ENCODE measurements at regions not wholly inside any gene's neighbourhood (a gene's known extent, or its start where the extent isn't known, plus 50 kb on each side); places are given as distances from the start of the nearest gene placed in this dataset.

GRCh38 chr11:105377870-105378269 is 232.0 kb upstream of the GRIA4 start (continued):
- TF ChIP-seq ZNF518A (tag by site-specific recombination; conservative IDR thresholded peaks at IDR 0.05; ENCODE audit: low read depth) (no peak), SALL2 (tag by site-specific recombination; IDR thresholded peaks at IDR 0.05; ENCODE audit: borderline replicate concordance) (no peak), ZNF521 (tag by site-specific recombination; IDR thresholded peaks at IDR 0.05) (no peak), SCRT2 (tag by site-specific recombination; IDR thresholded peaks at IDR 0.05) (no peak)

- CTCF ChIA-PET, result no interaction called here
- H3K4me1 ChIP-seq (ENCODE audit: control insufficient read depth, insufficient read depth, low read length), result no peaks in the 10 kb centered on the region
- TF ChIP-seq ZNF335 (tag by site-specific recombination; conservative IDR thresholded peaks at IDR 0.05) (no peak), ZNF645 (tag by site-specific recombination; IDR thresholded peaks at IDR 0.05) (no peak), ZNF394 (tag by site-specific recombination; IDR thresholded peaks at IDR 0.05; ENCODE audit: borderline replicate concordance) (no peak), ZNF2 (tag by site-specific recombination; IDR thresholded peaks at IDR 0.05) (no peak), ZNF274 (IDR thresholded peaks at IDR 0.05; ENCODE audit: low read length) (no peak), ZNF274 (tag by site-specific recombination; IDR thresholded peaks at IDR 0.05; ENCODE audit: borderline replicate concordance) (no peak), ZFP37 (tag by site-specific recombination; IDR thresholded peaks at IDR 0.05) (no peak), ZNF221 (tag by site-specific recombination; IDR thresholded peaks at IDR 0.05; ENCODE audit: borderline replicate concordance) (no peak), ZSCAN30 (tag by site-specific recombination; IDR thresholded peaks at IDR 0.05) (no peak), ZNF26 (tag by site-specific recombination; IDR thresholded peaks at IDR 0.05) (no peak), ZNF621 (tag by site-specific recombination; IDR thresholded peaks at IDR 0.05) (no peak), ZNF549 (tag by site-specific recombination; IDR thresholded peaks at IDR 0.05) (no peak), ZNF112 (tag by site-specific recombination; IDR thresholded peaks at IDR 0.05) (no peak), ZNF341 (tag by site-specific recombination; IDR thresholded peaks at IDR 0.05; ENCODE audit: low read depth) (no peak)
- no peaks in the 10 kb centered on the region for H3K36me3 ChIP-seq (ENCODE audit: control insufficient read depth in 2 of 2, insufficient read depth in 1 of 2, low read length in 2 of 2)
- no peak overlapping the region for H3K27ac ChIP-seq (ENCODE audit: extremely low read depth, low read depth, low read length)
- no peaks in the 10 kb centered on the region for H3K9me3 ChIP-seq (ENCODE audit: control insufficient read depth, insufficient read depth, low read depth, low read length)
- H3K4me3 ChIP-seq (ENCODE audit: low read depth, low read length), result no peak overlapping the region
- POLR2A ChIA-PET, result no interaction called here
These were observed 232.6 kb upstream of the CARD18 start for GRCh38 chr11:105372206-105372605.
